Glutamatergic neuron (in vitro differentiated cells): ENCODE measurements at regions not wholly inside any gene's neighbourhood (a gene's known extent, or its start where the extent isn't known, plus 50 kb on each side); places are given as distances from the start of the nearest gene placed in this dataset.

Source experiments
- DNase-seq: peaks from one replicate; pipeline ENCODE4 v3.0.0; 2022
- H3K27ac Mint-ChIP-seq: one replicate; pipeline ENCODE4 v1.8.0; 2020; ENCODE audit warnings: mild to moderate bottlenecking, mixed read lengths, inconsistent platforms; ENCODE audit not compliant: unreplicated experiment
- H3K27me3 Mint-ChIP-seq: one replicate; pipeline ENCODE4 v1.8.0; 2020; ENCODE audit warnings: mild to moderate bottlenecking, moderate library complexity, mixed read lengths, inconsistent platforms; ENCODE audit not compliant: unreplicated experiment
- H3K36me3 Mint-ChIP-seq: one replicate; pipeline ENCODE4 v1.8.0; 2020; ENCODE audit warnings: mild to moderate bottlenecking, mixed read lengths, inconsistent platforms; ENCODE audit not compliant: unreplicated experiment
- H3K4me1 Mint-ChIP-seq: one replicate; pipeline ENCODE4 v1.8.0; 2020; ENCODE audit warnings: mild to moderate bottlenecking, low read depth, mixed read lengths, inconsistent platforms; ENCODE audit not compliant: unreplicated experiment
- H3K4me3 Mint-ChIP-seq: one replicate; pipeline ENCODE4 v1.8.0; 2020; ENCODE audit warnings: mild to moderate bottlenecking, mixed read lengths, inconsistent platforms; ENCODE audit not compliant: unreplicated experiment
- H3K9me3 Mint-ChIP-seq: one replicate; pipeline ENCODE4 v1.8.0; 2020; ENCODE audit warnings: mild to moderate bottlenecking, moderate library complexity, mixed read lengths, inconsistent platforms; ENCODE audit not compliant: unreplicated experiment
- CTCF ChIP-seq: fragments of 200-600 bp; sonication (generic); IDR thresholded peaks from one replicate; pipeline ENCODE4 v1.5.0; 2021; ENCODE audit not compliant: partially characterized antibody, unreplicated experiment

- H3K27ac Mint-ChIP-seq: no peak overlapping the region
- peaks cover 4% of the 10 kb centered on the region for H3K36me3 Mint-ChIP-seq
- no peaks in the 10 kb centered on the region for H3K27me3 Mint-ChIP-seq
- H3K9me3 Mint-ChIP-seq: no peaks in the 10 kb centered on the region
- peaks cover 7% of the 10 kb centered on the region for H3K4me1 Mint-ChIP-seq
- no peak overlapping the region for H3K4me3 Mint-ChIP-seq
- no peak for TF ChIP-seq CTCF
- no peak for DNase-seq
Observed at GRCh38 chr2:145137211-145137610, 617.3 kb upstream of the ZEB2 start.

GRCh38 chr2:145136702-145137101 is 616.8 kb upstream of the ZEB2 start:
- Mint-ChIP-seq H3K27ac (no peak overlapping the region), H3K9me3 (no peaks in the 10 kb centered on the region), H3K27me3 (no peaks in the 10 kb centered on the region), H3K4me3 (no peak overlapping the region), H3K4me1 (peaks cover 5% of the 10 kb centered on the region), H3K36me3 (peaks cover 4% of the 10 kb centered on the region)
- no peak for DNase-seq
- no peak for TF ChIP-seq CTCF

- Mint-ChIP-seq H3K27me3 (no peaks in the 10 kb centered on the region), H3K4me3 (no peak overlapping the region), H3K27ac (no peak overlapping the region), H3K4me1 (no peaks in the 10 kb centered on the region), H3K9me3 (no peaks in the 10 kb centered on the region), H3K36me3 (no peaks in the 10 kb centered on the region)
- DNase-seq: no peak
- TF ChIP-seq CTCF: no peak
Observed at GRCh38 chr2:145126146-145126545, 606.2 kb upstream of the ZEB2 start.

- no peak for TF ChIP-seq CTCF
- H3K4me3 Mint-ChIP-seq: no peak overlapping the region
- H3K27ac Mint-ChIP-seq: no peak overlapping the region
- no peaks in the 10 kb centered on the region for H3K9me3 Mint-ChIP-seq
- no peak for DNase-seq
- no peaks in the 10 kb centered on the region for H3K27me3 Mint-ChIP-seq
- H3K4me1 Mint-ChIP-seq: no peaks in the 10 kb centered on the region
- H3K36me3 Mint-ChIP-seq: no peaks in the 10 kb centered on the region
Observed at GRCh38 chr2:145124085-145124484, 604.2 kb upstream of the ZEB2 start.

- DNase-seq: no peak
- no peaks in the 10 kb centered on the region for H3K9me3 Mint-ChIP-seq
- H3K4me3 Mint-ChIP-seq: no peak overlapping the region
- H3K4me1 Mint-ChIP-seq: no peaks in the 10 kb centered on the region
- H3K27me3 Mint-ChIP-seq: no peaks in the 10 kb centered on the region
- no peaks in the 10 kb centered on the region for H3K36me3 Mint-ChIP-seq
- no peak for TF ChIP-seq CTCF
- H3K27ac Mint-ChIP-seq: no peak overlapping the region
Observed at GRCh38 chr2:145123606-145124005, 603.7 kb upstream of the ZEB2 start.
